ENCODE measurements at regions not wholly inside any gene's neighbourhood (a gene's known extent, or its start where the extent isn't known, plus 50 kb on each side); places are given as distances from the start of the nearest gene placed in this dataset.

- no peaks in the 10 kb centered on the region for H3K27me3 ChIP-seq (ENCODE audit: insufficient read depth, low read length)
- H3K4me3 ChIP-seq (ENCODE audit: insufficient read depth, low read length), result no peak overlapping the region
- H3K79me2 ChIP-seq (ENCODE audit: insufficient read depth, low read length), result no peaks in the 10 kb centered on the region
- H2AFZ ChIP-seq (ENCODE audit: low read length), result no peak overlapping the region
- no peak for DNase-seq (ENCODE audit: insufficient read length, low spot score, missing footprints)
- no peak overlapping the region for H3K27ac ChIP-seq (ENCODE audit: low read depth, low read length)
- H4K20me1 ChIP-seq (ENCODE audit: insufficient read depth, low read length), result no peaks in the 10 kb centered on the region
- H3K36me3 ChIP-seq (ENCODE audit: insufficient read depth, low read length), result no peaks in the 10 kb centered on the region
- no peaks in the 10 kb centered on the region for H3K4me1 ChIP-seq (ENCODE audit: insufficient read depth, low read length)
- no peak for TF ChIP-seq CTCF (IDR thresholded peaks at IDR 0.05; ENCODE audit: extremely low read depth, low read depth, low read length)
- no peak overlapping the region for H3K4me2 ChIP-seq (ENCODE audit: insufficient read depth, low read length)
- no peaks in the 10 kb centered on the region for H3K9me3 ChIP-seq (ENCODE audit: low read depth, low read length)
These were observed 84.8 kb upstream of the NUDT4 start for GRCh38 chr12:93292731-93293566.

- H3K27ac ChIP-seq (ENCODE audit: low read depth, low read length), result no peak overlapping the region
- no peak for TF ChIP-seq CTCF (IDR thresholded peaks at IDR 0.05; ENCODE audit: extremely low read depth, low read depth, low read length)
- no peak overlapping the region for H3K4me3 ChIP-seq (ENCODE audit: insufficient read depth, low read length)
- no peak for DNase-seq (ENCODE audit: insufficient read length, low spot score, missing footprints)
- no peaks in the 10 kb centered on the region for H3K9me3 ChIP-seq (ENCODE audit: low read depth, low read length)
- no peaks in the 10 kb centered on the region for H4K20me1 ChIP-seq (ENCODE audit: insufficient read depth, low read length)
- H3K4me2 ChIP-seq (ENCODE audit: insufficient read depth, low read length), result no peak overlapping the region
- H3K79me2 ChIP-seq (ENCODE audit: insufficient read depth, low read length), result no peaks in the 10 kb centered on the region
- H3K27me3 ChIP-seq (ENCODE audit: insufficient read depth, low read length), result no peaks in the 10 kb centered on the region
- no peak overlapping the region for H2AFZ ChIP-seq (ENCODE audit: low read length)
- no peaks in the 10 kb centered on the region for H3K36me3 ChIP-seq (ENCODE audit: insufficient read depth, low read length)
- no peaks in the 10 kb centered on the region for H3K4me1 ChIP-seq (ENCODE audit: insufficient read depth, low read length)
These were observed 80.7 kb upstream of the NUDT4 start for GRCh38 chr12:93297032-93297431.

GRCh38 chr12:93297536-93297935, 80.2 kb upstream of the NUDT4 start:
- Histone ChIP-seq H3K27me3 (ENCODE audit: insufficient read depth, low read length) (no peaks in the 10 kb centered on the region), H3K79me2 (ENCODE audit: insufficient read depth, low read length) (no peaks in the 10 kb centered on the region), H3K4me2 (ENCODE audit: insufficient read depth, low read length) (no peak overlapping the region), H3K4me3 (ENCODE audit: insufficient read depth, low read length) (no peak overlapping the region), H2AFZ (ENCODE audit: low read length) (no peak overlapping the region), H3K9me3 (ENCODE audit: low read depth, low read length) (no peaks in the 10 kb centered on the region), H3K4me1 (ENCODE audit: insufficient read depth, low read length) (peaks cover 4% of the 10 kb centered on the region), H3K36me3 (ENCODE audit: insufficient read depth, low read length) (no peaks in the 10 kb centered on the region), H3K27ac (ENCODE audit: low read depth, low read length) (no peak overlapping the region), H4K20me1 (ENCODE audit: insufficient read depth, low read length) (no peaks in the 10 kb centered on the region)
- no peak for TF ChIP-seq CTCF (IDR thresholded peaks at IDR 0.05; ENCODE audit: extremely low read depth, low read depth, low read length)
- no peak for DNase-seq (ENCODE audit: insufficient read length, low spot score, missing footprints)

GRCh38 chr12:93299262-93299846, 78.4 kb upstream of the NUDT4 start:
- no peaks in the 10 kb centered on the region for H3K79me2 ChIP-seq (ENCODE audit: insufficient read depth, low read length)
- no peak for DNase-seq (ENCODE audit: insufficient read length, low spot score, missing footprints)

More at GRCh38 chr12:93299262-93299846, 78.4 kb upstream of the NUDT4 start:
- Histone ChIP-seq H3K27ac (ENCODE audit: low read depth, low read length) (no peak overlapping the region), H3K36me3 (ENCODE audit: insufficient read depth, low read length) (no peaks in the 10 kb centered on the region), H3K27me3 (ENCODE audit: insufficient read depth, low read length) (no peaks in the 10 kb centered on the region), H2AFZ (ENCODE audit: low read length) (no peak overlapping the region), H3K4me1 (ENCODE audit: insufficient read depth, low read length) (peaks cover 12% of the 10 kb centered on the region), H3K4me3 (ENCODE audit: insufficient read depth, low read length) (no peak overlapping the region), H4K20me1 (ENCODE audit: insufficient read depth, low read length) (no peaks in the 10 kb centered on the region), H3K9me3 (ENCODE audit: low read depth, low read length) (no peaks in the 10 kb centered on the region), H3K4me2 (ENCODE audit: insufficient read depth, low read length) (no peak overlapping the region)
- no peak for TF ChIP-seq CTCF (IDR thresholded peaks at IDR 0.05; ENCODE audit: extremely low read depth, low read depth, low read length)

Measured in osteoblast (primary cell).